GM12892 (cell line): ENCODE measurements at regions not wholly inside any gene's neighbourhood (a gene's known extent, or its start where the extent isn't known, plus 50 kb on each side); places are given as distances from the start of the nearest gene placed in this dataset.

Source experiments
- DNase-seq: peaks from one replicate; pipeline ENCODE4 v3.0.0; 2011; ENCODE audit not compliant: insufficient read length
- FAIRE-seq: peaks from 2 replicates; lab custom pipeline; 2011; peaks lifted over from hg19 to GRCh38; lab: Jason Lieb, UNC
- POLR2A ChIP-seq: IDR thresholded peaks from 2 replicates; pipeline ENCODE4 v1.6.1; 2011; ENCODE audit warnings: low read depth, low read length, control low read depth
- POLR2AphosphoS5 ChIP-seq: IDR thresholded peaks from 2 replicates; pipeline ENCODE4 v1.6.1; 2011; ENCODE audit warnings: low read depth, low read length, control low read depth
- TAF1 ChIP-seq: IDR thresholded peaks from 2 replicates; pipeline ENCODE4 v1.6.1; 2011; ENCODE audit warnings: low read depth, mild to moderate bottlenecking, control low read depth, low read length, borderline replicate concordance

GRCh38 chr12:22396735-22397134, 62.2 kb upstream of the ST8SIA1 start:
- FAIRE-seq, result no peak
- TF ChIP-seq POLR2A, result no peak
- no peak for TF ChIP-seq TAF1
- TF ChIP-seq POLR2AphosphoS5, result no peak
- no peak for DNase-seq

GRCh38 chr12:22396253-22396652, 61.7 kb upstream of the ST8SIA1 start:
- TF ChIP-seq TAF1, result no peak
- TF ChIP-seq POLR2A, result no peak
- no peak for TF ChIP-seq POLR2AphosphoS5
- DNase-seq (no peak), FAIRE-seq (peak; percentile 63)

GRCh38 chr12:22395666-22396065, 61.2 kb upstream of the ST8SIA1 start:
- no peak for FAIRE-seq
- no peak for DNase-seq
- no peak for TF ChIP-seq POLR2A
- TF ChIP-seq POLR2AphosphoS5, result no peak
- TF ChIP-seq TAF1, result no peak
